PC-9 (cell line): ENCODE measurements at regions not wholly inside any gene's neighbourhood (a gene's known extent, or its start where the extent isn't known, plus 50 kb on each side); places are given as distances from the start of the nearest gene placed in this dataset.

ENCODE experiments used
- BruUV-seq: library from RNA; stranded (reverse); fragments of 400-500 nt; replicated peaks from 2 replicates; lab custom pipeline; 2021; lab: Mats Ljungman, UMichigan
- CTCF ChIA-PET: fragments of 300-600 bp; sonication (Branson Sonifier 250); formaldehyde crosslinking; loops from one replicate; lab custom pipeline; 2022; ENCODE audit warnings: antibody characterized with exemption; lab: Charles Lee
- POLR2A ChIA-PET: fragments of 300-600 bp; sonication (Branson Sonifier 250); formaldehyde crosslinking; loops from one replicate; lab custom pipeline; 2022; ENCODE audit warnings: antibody characterized with exemption; ENCODE audit not compliant: unreplicated experiment; lab: Charles Lee
- DNase-seq, 2 experiments: peaks; one replicate each; pipeline versions ENCODE4 v3.0.0 to v3.0.0-alpha.2; 2015 to 2022; ENCODE audit warnings: mixed read lengths in 1 of 2
- H2AFZ ChIP-seq: fragments of 200-600 bp; sonication (generic); 2 replicates; pipeline ENCODE4 v1.8.1; 2017; ENCODE audit warnings: antibody characterized with exemption
- H3F3A ChIP-seq: fragments of 200-600 bp; sonication (generic); 2 replicates; pipeline ENCODE4 v1.8.1; 2017; ENCODE audit warnings: antibody characterized with exemption, mild to moderate bottlenecking, low read depth; ENCODE audit not compliant: insufficient read depth
- H3K27ac ChIP-seq: fragments of 200-600 bp; sonication (generic); 2 replicates; pipeline ENCODE4 v1.6.1; 2016; ENCODE audit warnings: mixed run types
- H3K27me3 ChIP-seq: fragments of 200-600 bp; sonication (generic); 2 replicates; pipeline ENCODE4 v1.6.1; 2016; ENCODE audit warnings: low read depth, mixed run types; ENCODE audit not compliant: insufficient read depth
- H3K36me3 ChIP-seq: fragments of 200-600 bp; sonication (generic); 2 replicates; pipeline ENCODE4 v1.6.1; 2016; ENCODE audit warnings: low read depth, mixed run types
- H3K4me1 ChIP-seq: fragments of 200-600 bp; sonication (generic); replicated peaks from 2 replicates; pipeline ENCODE4 v1.6.1; 2016; ENCODE audit warnings: mixed run types; ENCODE audit not compliant: insufficient read depth
- H3K4me2 ChIP-seq: fragments of 200-600 bp; sonication (generic); 2 replicates; pipeline ENCODE4 v1.6.1; 2017; ENCODE audit warnings: mixed run types
- H3K4me3 ChIP-seq: fragments of 200-600 bp; sonication (generic); 2 replicates; pipeline ENCODE4 v1.6.1; 2016; ENCODE audit warnings: mixed run types
- H3K79me2 ChIP-seq: fragments of 200-600 bp; sonication (generic); 2 replicates; pipeline ENCODE4 v1.6.1; 2017; ENCODE audit warnings: low read depth, mixed run types
- H3K9me2 ChIP-seq: fragments of 200-600 bp; sonication (generic); 2 replicates; pipeline ENCODE4 v1.8.1; 2017; ENCODE audit warnings: mild to moderate bottlenecking; ENCODE audit not compliant: insufficient read depth
- H3K9me3 ChIP-seq: fragments of 200-600 bp; sonication (generic); 2 replicates; pipeline ENCODE4 v1.8.1; 2016; ENCODE audit warnings: low read depth; ENCODE audit not compliant: insufficient read depth
- H4K20me1 ChIP-seq: fragments of 200-600 bp; sonication (generic); 2 replicates; pipeline ENCODE4 v1.8.1; 2017; ENCODE audit not compliant: insufficient read depth
- EZH2 ChIP-seq: fragments of 200-600 bp; sonication (generic); IDR thresholded peaks from 2 replicates; pipeline ENCODE4 v1.8.0; 2017; ENCODE audit warnings: antibody characterized with exemption, low read depth
- intact Hi-C: fragments of 100-400 bp; cut with micrococcal nuclease; formaldehyde crosslinking; loops from one replicate; pipeline ENCODE4 v1.10.0; 2022; ENCODE audit not compliant: unreplicated experiment
- TF ChIP-seq, protein P1 (sequence below): fragments of 200-600 bp; sonication (generic); conservative IDR thresholded peaks from 2 replicates; pipeline ENCODE4 v1.6.1; 2017; ENCODE audit warnings: mixed run types, antibody characterized with exemption, mild to moderate bottlenecking, moderate library complexity

DNA sequence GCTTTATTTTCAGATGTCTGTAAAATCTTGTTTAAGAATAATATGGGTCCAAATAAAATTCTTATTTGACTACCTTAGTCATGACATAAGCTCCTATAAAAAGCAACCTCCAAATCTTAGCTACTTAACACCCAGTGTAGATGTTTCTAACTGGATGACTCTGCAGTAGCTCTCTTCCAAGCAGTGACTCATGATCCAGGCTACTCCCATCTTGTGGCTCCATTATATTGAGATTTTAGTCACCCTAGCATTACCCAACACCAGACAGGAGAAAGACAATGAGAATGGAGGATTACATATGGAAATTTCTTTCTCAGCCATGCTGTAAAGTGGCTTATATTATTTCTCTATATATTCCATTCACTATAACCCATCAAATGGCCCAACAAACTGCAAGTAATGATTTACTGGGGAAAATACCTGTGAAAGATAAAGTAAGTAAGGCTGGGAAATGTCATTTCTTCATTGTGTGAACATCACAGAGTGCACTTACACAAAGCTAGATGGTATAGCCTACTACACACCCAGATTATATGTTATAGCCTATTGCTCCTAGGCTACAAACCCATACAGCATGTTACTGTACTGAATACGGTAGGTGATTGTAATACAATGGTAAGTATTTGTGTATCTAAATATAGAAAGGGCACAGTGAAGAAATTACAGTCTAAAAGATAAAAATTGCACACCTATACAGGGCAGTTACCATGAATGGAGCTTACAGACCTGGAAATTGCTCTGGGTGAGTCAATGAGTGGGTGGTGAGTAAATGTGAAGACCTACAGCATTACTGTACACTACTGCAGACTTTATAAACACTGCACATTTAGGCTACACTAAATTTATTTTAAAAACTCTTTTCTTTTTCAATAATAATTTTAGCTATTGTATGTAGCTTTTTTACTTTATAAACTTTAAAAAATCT lies 163.2 kb downstream of the DYRK2 start:
- POLR2A ChIA-PET: no interaction called here
- peak in 1 of 2 experiments; percentile 61 for DNase-seq
- peaks cover 23% of the 10 kb centered on the region for H3K9me3 ChIP-seq
- no peaks in the 10 kb centered on the region for H3F3A ChIP-seq
- no peaks in the 10 kb centered on the region for H4K20me1 ChIP-seq
- H3K4me2 ChIP-seq: no peak overlapping the region
- H3K4me1 ChIP-seq: no peaks in the 10 kb centered on the region
- no peak overlapping the region for H3K4me3 ChIP-seq
- no peaks in the 10 kb centered on the region for H3K27me3 ChIP-seq
- H2AFZ ChIP-seq: no peak overlapping the region
- no peak for TF ChIP-seq EZH2
- TF ChIP-seq, protein P1, sequence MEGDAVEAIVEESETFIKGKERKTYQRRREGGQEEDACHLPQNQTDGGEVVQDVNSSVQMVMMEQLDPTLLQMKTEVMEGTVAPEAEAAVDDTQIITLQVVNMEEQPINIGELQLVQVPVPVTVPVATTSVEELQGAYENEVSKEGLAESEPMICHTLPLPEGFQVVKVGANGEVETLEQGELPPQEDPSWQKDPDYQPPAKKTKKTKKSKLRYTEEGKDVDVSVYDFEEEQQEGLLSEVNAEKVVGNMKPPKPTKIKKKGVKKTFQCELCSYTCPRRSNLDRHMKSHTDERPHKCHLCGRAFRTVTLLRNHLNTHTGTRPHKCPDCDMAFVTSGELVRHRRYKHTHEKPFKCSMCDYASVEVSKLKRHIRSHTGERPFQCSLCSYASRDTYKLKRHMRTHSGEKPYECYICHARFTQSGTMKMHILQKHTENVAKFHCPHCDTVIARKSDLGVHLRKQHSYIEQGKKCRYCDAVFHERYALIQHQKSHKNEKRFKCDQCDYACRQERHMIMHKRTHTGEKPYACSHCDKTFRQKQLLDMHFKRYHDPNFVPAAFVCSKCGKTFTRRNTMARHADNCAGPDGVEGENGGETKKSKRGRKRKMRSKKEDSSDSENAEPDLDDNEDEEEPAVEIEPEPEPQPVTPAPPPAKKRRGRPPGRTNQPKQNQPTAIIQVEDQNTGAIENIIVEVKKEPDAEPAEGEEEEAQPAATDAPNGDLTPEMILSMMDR: no peak
- H3K9me2 ChIP-seq: no peaks in the 10 kb centered on the region; the same call in 1 of the 2 replicates
- BruUV-seq: no TSS peak
- H3K27ac ChIP-seq: no peak overlapping the region
- H3K36me3 ChIP-seq: no peaks in the 10 kb centered on the region
- CTCF ChIA-PET: no interaction called here
- intact Hi-C loops: no loop called here
- H3K79me2 ChIP-seq: no peaks in the 10 kb centered on the region

DNA sequence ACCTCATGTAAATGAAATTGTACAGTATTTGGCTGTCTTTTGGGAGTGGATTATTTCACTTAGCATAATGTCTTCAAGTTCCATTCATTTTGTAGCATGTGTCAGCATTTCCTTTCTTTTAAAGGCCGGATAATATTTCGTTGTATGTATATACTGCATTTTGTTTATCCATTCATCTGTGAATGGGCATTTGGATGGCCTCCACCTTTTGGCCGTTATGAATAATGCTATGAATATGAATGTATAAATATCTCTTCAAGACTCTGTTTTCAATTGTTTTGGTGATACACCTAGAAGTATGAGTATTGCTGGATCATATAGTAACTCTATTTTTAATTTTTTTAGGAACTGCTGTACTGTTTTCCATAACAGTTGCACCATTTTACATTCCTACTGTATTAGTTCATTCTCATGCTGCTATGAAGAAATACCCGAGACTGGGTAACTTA lies 164.9 kb downstream of the DYRK2 start:
- Histone ChIP-seq H3K79me2 (no peaks in the 10 kb centered on the region), H3K36me3 (no peaks in the 10 kb centered on the region), H4K20me1 (no peaks in the 10 kb centered on the region), H3K4me1 (no peaks in the 10 kb centered on the region), H3K9me3 (peaks cover 29% of the 10 kb centered on the region), H3K4me3 (no peak overlapping the region), H2AFZ (no peak overlapping the region), H3K27ac (no peak overlapping the region), H3K4me2 (no peak overlapping the region), H3K9me2 (no peaks in the 10 kb centered on the region; the same call in 1 of the 2 replicates), H3F3A (no peaks in the 10 kb centered on the region), H3K27me3 (no peaks in the 10 kb centered on the region)
- CTCF ChIA-PET: no interaction called here
- TF ChIP-seq, protein P1: no peak
- TF ChIP-seq EZH2: no peak
- no peak for DNase-seq
- intact Hi-C loops: no loop called here
- POLR2A ChIA-PET: no interaction called here
- BruUV-seq: no TSS peak

DNA sequence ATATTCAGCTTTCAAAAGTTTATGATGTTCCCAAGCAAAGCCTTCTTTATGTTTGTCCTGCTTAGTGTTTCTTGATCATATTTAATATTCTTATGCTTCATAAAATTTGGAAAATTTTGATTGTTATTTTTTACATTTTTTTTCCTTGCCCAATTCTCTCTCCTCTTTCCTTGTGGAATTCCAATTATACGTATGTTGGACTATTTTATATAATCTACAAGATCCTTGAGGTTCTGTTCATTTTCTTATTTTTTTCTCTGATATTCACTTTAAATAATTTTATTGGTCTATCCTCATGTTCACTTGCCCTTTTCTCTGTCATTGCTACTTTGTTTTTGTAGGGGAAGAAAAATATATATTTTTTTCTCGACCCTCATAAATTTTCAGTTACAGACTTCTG lies 167.7 kb downstream of the DYRK2 start:
- Histone ChIP-seq H3K27me3 (no peaks in the 10 kb centered on the region), H3K4me2 (no peak overlapping the region), H3K4me3 (no peak overlapping the region), H3K27ac (no peak overlapping the region), H3K9me3 (peaks cover 22% of the 10 kb centered on the region), H2AFZ (no peak overlapping the region), H3K9me2 (no peaks in the 10 kb centered on the region; the same call in 1 of the 2 replicates), H3F3A (no peaks in the 10 kb centered on the region), H3K4me1 (no peaks in the 10 kb centered on the region), H4K20me1 (no peaks in the 10 kb centered on the region), H3K36me3 (no peaks in the 10 kb centered on the region), H3K79me2 (no peaks in the 10 kb centered on the region)
- no TSS peak for BruUV-seq
- TF ChIP-seq, protein P1: no peak
- no peak for TF ChIP-seq EZH2
- DNase-seq: no peak
- ChIA-PET CTCF (no interaction called here), POLR2A (no interaction called here)
- intact Hi-C loops: no loop called here
